Osteoblast (primary cell): ENCODE measurements at regions not wholly inside any gene's neighbourhood (a gene's known extent, or its start where the extent isn't known, plus 50 kb on each side); places are given as distances from the start of the nearest gene placed in this dataset.

Experiments used
- DNase-seq: peaks from one replicate; pipeline ENCODE4 v3.0.0; 2011; ENCODE audit warnings: low spot score, mixed read lengths; ENCODE audit not compliant: insufficient read length; ENCODE audit errors: missing footprints
- H2AFZ ChIP-seq: 2 replicates; pipeline ENCODE4 v1.6.0; 2011; ENCODE audit warnings: mild to moderate bottlenecking, low read length
- H3K27ac ChIP-seq: 2 replicates; pipeline ENCODE4 v1.5.1; 2011; ENCODE audit warnings: mild to moderate bottlenecking, low read depth, low read length, moderate library complexity
- H3K27me3 ChIP-seq: 2 replicates; pipeline ENCODE4 v1.6.0; 2012; ENCODE audit warnings: mild to moderate bottlenecking, control low read depth, inconsistent platforms, low read length, moderate library complexity; ENCODE audit not compliant: insufficient read depth
- H3K36me3 ChIP-seq: 2 replicates; pipeline ENCODE4 v1.5.1; 2011; ENCODE audit warnings: mild to moderate bottlenecking, low read length, control low read depth, moderate library complexity; ENCODE audit not compliant: insufficient read depth
- H3K4me1 ChIP-seq: 2 replicates; pipeline ENCODE4 v1.5.1; 2011; ENCODE audit warnings: mild to moderate bottlenecking, low read length, control low read depth, moderate library complexity; ENCODE audit not compliant: insufficient read depth
- H3K4me2 ChIP-seq: 2 replicates; pipeline ENCODE4 v1.6.0; 2011; ENCODE audit warnings: mild to moderate bottlenecking, low read length; ENCODE audit not compliant: insufficient read depth
- H3K4me3 ChIP-seq: fragments of 200-600 bp; sonication (generic); 3 replicates; pipeline ENCODE4 v1.5.1; 2012; ENCODE audit warnings: mild to moderate bottlenecking, low read length, inconsistent platforms; ENCODE audit not compliant: insufficient read depth
- H3K79me2 ChIP-seq: 2 replicates; pipeline ENCODE4 v1.6.0; 2012; ENCODE audit warnings: mild to moderate bottlenecking, low read length, control low read depth, inconsistent platforms; ENCODE audit not compliant: insufficient read depth
- H3K9me3 ChIP-seq: 2 replicates; pipeline ENCODE4 v1.5.1; 2011; ENCODE audit warnings: low read depth, low read length, control low read depth
- H4K20me1 ChIP-seq: 2 replicates; pipeline ENCODE4 v1.6.0; 2012; ENCODE audit warnings: mild to moderate bottlenecking, low read length, control low read depth; ENCODE audit not compliant: insufficient read depth
- CTCF ChIP-seq: IDR thresholded peaks from 2 replicates; pipeline ENCODE4 v1.5.1; 2011; ENCODE audit warnings: mild to moderate bottlenecking, low read depth, low read length, moderate library complexity; ENCODE audit errors: extremely low read depth

- H3K79me2 ChIP-seq, result no peaks in the 10 kb centered on the region
- H3K4me3 ChIP-seq, result no peak overlapping the region
- no peaks in the 10 kb centered on the region for H4K20me1 ChIP-seq
These were observed 142.2 kb downstream of the FGF9 start for GRCh38 chr13:21813110-21813509.

DNA sequence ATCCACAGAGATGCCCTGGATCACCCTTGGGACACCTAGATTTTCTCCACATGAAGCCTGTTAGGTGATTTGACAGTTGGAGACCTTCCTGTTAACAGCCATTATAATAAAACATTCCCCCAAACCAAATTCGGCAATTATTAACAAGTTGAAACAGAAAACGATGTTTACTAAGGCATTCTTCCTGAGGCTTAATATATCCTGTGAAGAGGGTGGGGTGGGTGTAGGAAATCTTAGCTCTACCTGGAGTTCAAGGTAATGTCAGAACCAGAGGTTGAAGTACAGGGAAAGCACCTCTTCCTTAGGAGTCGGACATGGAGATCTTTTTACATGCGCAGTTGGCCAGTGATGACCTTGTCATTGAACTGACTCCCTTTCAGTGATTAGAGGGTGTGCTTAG lies 143.0 kb downstream of the FGF9 start:
- no peak for TF ChIP-seq CTCF

More at GRCh38 chr13:21813110-21813509, 142.2 kb downstream of the FGF9 start:
- H3K36me3 ChIP-seq, result no peaks in the 10 kb centered on the region
- TF ChIP-seq CTCF, result no peak
- H3K27me3 ChIP-seq, result no peaks in the 10 kb centered on the region
- H3K4me2 ChIP-seq, result no peak overlapping the region
- H3K27ac ChIP-seq, result no peak overlapping the region
- H3K9me3 ChIP-seq, result no peaks in the 10 kb centered on the region
- no peak for DNase-seq
- H2AFZ ChIP-seq, result no peak overlapping the region
- H3K4me1 ChIP-seq, result no peaks in the 10 kb centered on the region

DNA sequence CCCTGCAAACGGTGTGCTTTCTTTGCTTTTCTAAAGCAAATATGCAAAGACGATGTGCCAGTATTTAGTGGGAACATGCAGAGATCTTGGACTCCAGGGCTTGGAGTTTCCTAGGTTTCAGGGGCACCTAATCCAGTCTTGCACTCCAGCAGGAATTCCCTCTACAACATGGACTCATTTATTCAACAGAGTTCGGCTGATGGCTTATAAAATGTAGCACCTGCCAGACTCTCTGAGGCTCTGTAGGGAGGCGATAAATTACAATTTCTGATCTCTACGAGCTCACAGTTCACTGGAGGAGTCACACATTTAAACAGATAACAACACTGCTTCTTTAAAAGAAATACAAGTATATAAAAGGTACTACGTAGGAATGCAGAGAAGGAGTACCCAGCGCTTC lies 143.7 kb downstream of the FGF9 start:
- H3K36me3 ChIP-seq, result no peaks in the 10 kb centered on the region
- H4K20me1 ChIP-seq, result no peaks in the 10 kb centered on the region
- no peak for DNase-seq
- H3K4me1 ChIP-seq, result no peaks in the 10 kb centered on the region
- H3K4me3 ChIP-seq, result no peak overlapping the region
- H3K27ac ChIP-seq, result no peak overlapping the region
- H2AFZ ChIP-seq, result no peak overlapping the region
- no peaks in the 10 kb centered on the region for H3K9me3 ChIP-seq
- H3K27me3 ChIP-seq, result no peaks in the 10 kb centered on the region
- no peak overlapping the region for H3K4me2 ChIP-seq
- H3K79me2 ChIP-seq, result no peaks in the 10 kb centered on the region
- no peak for TF ChIP-seq CTCF

More for the DNA sequence above, 143.0 kb downstream of the FGF9 start:
- Histone ChIP-seq H3K9me3 (no peaks in the 10 kb centered on the region), H4K20me1 (no peaks in the 10 kb centered on the region), H3K4me2 (no peak overlapping the region), H3K27ac (no peak overlapping the region), H2AFZ (no peak overlapping the region), H3K4me3 (no peak overlapping the region), H3K4me1 (no peaks in the 10 kb centered on the region), H3K79me2 (no peaks in the 10 kb centered on the region), H3K27me3 (no peaks in the 10 kb centered on the region), H3K36me3 (no peaks in the 10 kb centered on the region)
- no peak for DNase-seq

DNA sequence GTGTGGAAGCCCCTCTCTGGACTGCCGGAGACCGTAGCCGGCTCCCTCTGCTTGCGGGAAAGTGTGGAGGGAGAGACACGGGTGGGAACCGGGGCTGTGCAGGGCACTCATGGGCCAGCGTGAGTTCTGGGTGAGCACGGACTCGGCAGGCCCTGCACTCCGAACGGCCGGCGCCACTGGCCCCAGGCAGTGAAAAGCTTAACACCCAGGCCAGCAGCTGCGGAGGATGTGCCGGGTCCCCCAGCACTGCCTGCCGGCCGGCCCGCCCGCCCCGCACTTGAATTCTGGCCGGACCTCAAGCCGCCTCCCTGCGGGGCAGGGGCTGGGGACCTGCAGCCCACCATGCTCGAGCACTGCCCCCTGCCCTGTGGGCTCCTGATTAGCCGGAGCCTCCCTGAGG lies 147.0 kb downstream of the FGF9 start:
- Histone ChIP-seq H3K4me2 (no peak overlapping the region), H3K9me3 (no peaks in the 10 kb centered on the region), H3K4me3 (no peak overlapping the region), H2AFZ (no peak overlapping the region), H3K27me3 (no peaks in the 10 kb centered on the region), H4K20me1 (no peaks in the 10 kb centered on the region), H3K27ac (no peak overlapping the region), H3K4me1 (no peaks in the 10 kb centered on the region), H3K79me2 (no peaks in the 10 kb centered on the region), H3K36me3 (no peaks in the 10 kb centered on the region)
- TF ChIP-seq CTCF, result no peak
- no peak for DNase-seq
